ENCODE measurements at regions not wholly inside any gene's neighbourhood (a gene's known extent, or its start where the extent isn't known, plus 50 kb on each side); places are given as distances from the start of the nearest gene placed in this dataset.
"Not testable (repeated sequence)": the region's sequence is repeated elsewhere in the genome, so short reads cannot be mapped to it uniquely, and the experiment has no call there.

GRCh38 chr17:72385475-72385874 lies 264.7 kb downstream of the SOX9 start:
- no peak overlapping the region for H3K4me3 Mint-ChIP-seq
- H3K9me3 Mint-ChIP-seq: no peaks in the 10 kb centered on the region
- DNase-seq: no peak
- H3K4me1 Mint-ChIP-seq: no peaks in the 10 kb centered on the region
- H3K36me3 Mint-ChIP-seq: no peaks in the 10 kb centered on the region
- no peak overlapping the region for H3K27ac Mint-ChIP-seq
- peaks cover 2 to 10% (median 5%) of the 10 kb centered on the region in 3 donors for H3K27me3 Mint-ChIP-seq (ENCODE audit: low read depth in 3 of 3)

- not testable (repeated sequence) for H3K4me3 Mint-ChIP-seq; H3K36me3 Mint-ChIP-seq; H3K27me3 Mint-ChIP-seq (ENCODE audit: low read depth in 3 of 3); H3K27ac Mint-ChIP-seq; DNase-seq; H3K9me3 Mint-ChIP-seq; H3K4me1 Mint-ChIP-seq
These were observed 265.4 kb downstream of the SOX9 start for GRCh38 chr17:72386173-72386572.

GRCh38 chr17:72386619-72387237 lies 265.9 kb downstream of the SOX9 start:
- no peak overlapping the region for H3K27ac Mint-ChIP-seq
- H3K9me3 Mint-ChIP-seq: peaks cover 0 to 1% (median 0%) of the 10 kb centered on the region in 6 donors
- H3K4me1 Mint-ChIP-seq: no peaks in the 10 kb centered on the region
- H3K4me3 Mint-ChIP-seq: no peak overlapping the region
- DNase-seq: no peak
- H3K36me3 Mint-ChIP-seq: no peaks in the 10 kb centered on the region
- peaks cover 2 to 10% (median 5%) of the 10 kb centered on the region in 3 donors for H3K27me3 Mint-ChIP-seq (ENCODE audit: low read depth in 3 of 3)

- H3K4me1 Mint-ChIP-seq: no peaks in the 10 kb centered on the region
- H3K9me3 Mint-ChIP-seq: peaks cover 0 to 1% (median 0%) of the 10 kb centered on the region in 6 donors
- H3K27ac Mint-ChIP-seq: no peak overlapping the region
- no peaks in the 10 kb centered on the region for H3K36me3 Mint-ChIP-seq
- peaks cover 2 to 9% (median 2%) of the 10 kb centered on the region in 3 donors for H3K27me3 Mint-ChIP-seq (ENCODE audit: low read depth in 3 of 3)
- no peak overlapping the region for H3K4me3 Mint-ChIP-seq
- no peak for DNase-seq
These were observed 266.7 kb downstream of the SOX9 start for GRCh38 chr17:72387487-72387886.

GRCh38 chr17:72387969-72388368 lies 267.1 kb downstream of the SOX9 start:
- H3K27me3 Mint-ChIP-seq (ENCODE audit: low read depth in 3 of 3): peaks cover 0 to 7% (median 2%) of the 10 kb centered on the region in 3 donors
- no peak for DNase-seq
- no peaks in the 10 kb centered on the region for H3K36me3 Mint-ChIP-seq
- peaks cover 0 to 1% (median 0%) of the 10 kb centered on the region in 6 donors for H3K9me3 Mint-ChIP-seq
- no peak overlapping the region for H3K4me3 Mint-ChIP-seq
- H3K4me1 Mint-ChIP-seq: no peaks in the 10 kb centered on the region
- H3K27ac Mint-ChIP-seq: no peak overlapping the region

GRCh38 chr17:72388765-72389473 lies 268.1 kb downstream of the SOX9 start:
- Mint-ChIP-seq H3K4me3 (no peak overlapping the region), H3K4me1 (no peaks in the 10 kb centered on the region), H3K9me3 (peaks cover 0 to 1% (median 0%) of the 10 kb centered on the region in 6 donors), H3K27me3 (ENCODE audit: low read depth in 3 of 3) (peaks cover 0 to 7% (median 2%) of the 10 kb centered on the region in 3 donors), H3K36me3 (no peaks in the 10 kb centered on the region), H3K27ac (no peak overlapping the region)
- no peak for DNase-seq

GRCh38 chr17:72390675-72391508 lies 270.1 kb downstream of the SOX9 start:
- DNase-seq: no peak
- Mint-ChIP-seq H3K27me3 (ENCODE audit: low read depth in 3 of 3) (peaks cover 1 to 12% (median 2%) of the 10 kb centered on the region in 3 donors), H3K27ac (no peak overlapping the region), H3K9me3 (peaks cover 0 to 6% (median 0%) of the 10 kb centered on the region in 6 donors), H3K4me3 (no peak overlapping the region), H3K4me1 (no peaks in the 10 kb centered on the region), H3K36me3 (no peaks in the 10 kb centered on the region)

GRCh38 chr17:72392056-72393010 lies 271.5 kb downstream of the SOX9 start:
- H3K9me3 Mint-ChIP-seq: peaks cover 0 to 7% (median 0%) of the 10 kb centered on the region in 6 donors
- H3K4me1 Mint-ChIP-seq: no peaks in the 10 kb centered on the region
- no peak overlapping the region for H3K27ac Mint-ChIP-seq
- H3K4me3 Mint-ChIP-seq: no peak overlapping the region
- H3K27me3 Mint-ChIP-seq (ENCODE audit: low read depth in 3 of 3): peaks cover 0 to 10% (median 1%) of the 10 kb centered on the region in 3 donors
- DNase-seq: no peak
- H3K36me3 Mint-ChIP-seq: no peaks in the 10 kb centered on the region

GRCh38 chr17:72393553-72393952 lies 272.7 kb downstream of the SOX9 start:
- peaks cover 0 to 8% (median 0%) of the 10 kb centered on the region in 6 donors for H3K9me3 Mint-ChIP-seq
- no peak for DNase-seq
- no peaks in the 10 kb centered on the region for H3K36me3 Mint-ChIP-seq
- H3K4me3 Mint-ChIP-seq: no peak overlapping the region
- peaks cover 0 to 10% (median 1%) of the 10 kb centered on the region in 3 donors for H3K27me3 Mint-ChIP-seq (ENCODE audit: low read depth in 3 of 3)
- no peak overlapping the region for H3K27ac Mint-ChIP-seq
- H3K4me1 Mint-ChIP-seq: no peaks in the 10 kb centered on the region

GRCh38 chr17:72394531-72394930 lies 273.7 kb downstream of the SOX9 start:
- Mint-ChIP-seq H3K36me3 (no peaks in the 10 kb centered on the region), H3K4me1 (no peaks in the 10 kb centered on the region), H3K9me3 (peaks cover 0 to 8% (median 0%) of the 10 kb centered on the region in 6 donors), H3K4me3 (no peak overlapping the region), H3K27me3 (ENCODE audit: low read depth in 3 of 3) (peaks cover 0 to 10% (median 1%) of the 10 kb centered on the region in 3 donors), H3K27ac (no peak overlapping the region)
- DNase-seq: no peak

- Mint-ChIP-seq H3K4me3 (no peak overlapping the region), H3K36me3 (no peaks in the 10 kb centered on the region), H3K27ac (no peak overlapping the region), H3K9me3 (peaks cover 0 to 6% (median 0%) of the 10 kb centered on the region in 6 donors), H3K27me3 (ENCODE audit: low read depth in 3 of 3) (peaks cover 0 to 10% (median 1%) of the 10 kb centered on the region in 3 donors), H3K4me1 (no peaks in the 10 kb centered on the region)
- no peak for DNase-seq
These were observed 275.3 kb downstream of the SOX9 start for GRCh38 chr17:72396121-72396520.

- Mint-ChIP-seq H3K27me3 (ENCODE audit: low read depth in 3 of 3) (peaks cover 0 to 10% (median 3%) of the 10 kb centered on the region in 3 donors), H3K27ac (no peak overlapping the region), H3K9me3 (peaks cover 0 to 6% (median 0%) of the 10 kb centered on the region in 6 donors), H3K36me3 (no peaks in the 10 kb centered on the region), H3K4me1 (no peaks in the 10 kb centered on the region), H3K4me3 (no peak overlapping the region)
- no peak for DNase-seq
These were observed 276.4 kb downstream of the SOX9 start for GRCh38 chr17:72397223-72397667.

GRCh38 chr17:72397687-72398086 lies 276.9 kb downstream of the SOX9 start:
- Mint-ChIP-seq H3K27me3 (ENCODE audit: low read depth in 3 of 3) (peaks cover 0 to 9% (median 3%) of the 10 kb centered on the region in 3 donors), H3K9me3 (peaks cover 0 to 6% (median 0%) of the 10 kb centered on the region in 6 donors), H3K36me3 (no peaks in the 10 kb centered on the region), H3K4me3 (no peak overlapping the region), H3K4me1 (no peaks in the 10 kb centered on the region), H3K27ac (no peak overlapping the region)
- no peak for DNase-seq
